ENCODE measurements at regions not wholly inside any gene's neighbourhood (a gene's known extent, or its start where the extent isn't known, plus 50 kb on each side); places are given as distances from the start of the nearest gene placed in this dataset.

DNA sequence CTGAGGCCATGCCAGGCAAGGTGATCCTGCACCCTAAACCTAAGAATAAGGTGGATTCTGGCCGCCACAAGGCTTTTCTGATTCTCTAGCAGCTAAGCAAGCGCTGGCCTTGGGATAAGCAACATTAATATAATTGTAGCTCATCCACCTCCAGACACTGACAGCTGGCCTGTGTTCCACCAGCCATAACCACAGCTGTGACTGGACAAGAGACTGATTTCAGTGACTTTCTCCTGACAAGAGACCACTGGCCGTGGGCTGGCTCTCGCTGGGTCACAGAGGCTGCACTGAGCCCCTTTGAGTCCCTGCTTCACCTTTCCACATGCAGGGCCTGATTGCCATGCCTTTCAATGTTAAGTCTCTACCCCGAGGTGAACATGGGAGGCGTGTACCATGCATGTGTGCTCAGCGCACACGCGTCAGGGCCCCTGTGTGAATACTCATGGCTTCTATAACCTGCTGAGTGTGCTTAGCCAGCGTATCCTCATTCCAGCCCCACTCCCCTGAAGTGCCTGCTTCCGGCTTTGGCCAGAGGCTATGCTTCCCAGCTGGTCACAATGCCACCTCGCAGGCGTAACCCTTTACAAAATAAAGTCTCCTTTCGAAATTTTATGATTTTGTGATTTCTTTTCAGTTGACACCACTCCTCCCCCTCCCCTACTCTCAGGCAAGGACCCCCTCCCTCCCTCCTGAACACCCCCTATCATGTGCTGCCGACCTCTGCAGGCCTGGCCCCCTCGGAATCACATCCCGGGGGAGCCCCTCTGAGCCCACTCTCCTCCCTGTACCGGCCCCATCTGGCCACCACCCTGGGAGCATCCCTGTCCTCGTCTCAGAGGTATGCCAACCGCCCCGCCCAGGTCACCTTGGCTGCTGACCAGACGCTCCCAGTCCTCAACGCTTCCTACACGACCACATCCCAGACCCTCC is 128.1 kb downstream of the CTTN start:
- Histone ChIP-seq H3K4me1 (ENCODE audit: control insufficient read depth, insufficient read depth, low read length) (no peaks in the 10 kb centered on the region), H3K27ac (ENCODE audit: low read depth, low read length) (no peak overlapping the region), H3K36me3 (ENCODE audit: control insufficient read depth, insufficient read depth, low read length) (no peaks in the 10 kb centered on the region), H3K27me3 (ENCODE audit: control insufficient read depth, insufficient read depth, low read length) (no peaks in the 10 kb centered on the region), H3K4me3 (ENCODE audit: low read length) (no peak overlapping the region), H3K9ac (ENCODE audit: low read length) (no peak overlapping the region)

DNA sequence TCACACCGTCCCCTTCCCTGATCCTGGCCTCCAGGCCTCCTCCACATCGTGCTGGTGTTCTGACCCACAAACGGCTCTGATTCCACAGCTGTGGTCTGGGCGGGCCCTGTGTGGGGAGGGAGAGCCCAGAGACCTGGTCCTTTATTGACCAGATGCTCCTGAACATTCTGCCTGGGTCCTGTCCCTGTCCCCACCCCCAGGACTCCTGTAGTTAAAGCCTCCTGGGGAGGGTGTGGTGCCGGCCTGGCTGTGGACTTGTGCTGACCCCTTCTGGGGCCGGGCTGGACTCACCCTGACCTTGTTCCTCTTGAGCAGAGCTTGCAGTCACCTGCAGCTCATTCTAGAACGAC is 128.7 kb downstream of the CTTN start:
- Histone ChIP-seq H3K4me3 (ENCODE audit: low read length) (no peak overlapping the region), H3K27ac (ENCODE audit: low read depth, low read length) (no peak overlapping the region), H3K27me3 (ENCODE audit: control insufficient read depth, insufficient read depth, low read length) (no peaks in the 10 kb centered on the region), H3K36me3 (ENCODE audit: control insufficient read depth, insufficient read depth, low read length) (no peaks in the 10 kb centered on the region), H3K9ac (ENCODE audit: low read length) (no peak overlapping the region), H3K4me1 (ENCODE audit: control insufficient read depth, insufficient read depth, low read length) (no peaks in the 10 kb centered on the region)

DNA sequence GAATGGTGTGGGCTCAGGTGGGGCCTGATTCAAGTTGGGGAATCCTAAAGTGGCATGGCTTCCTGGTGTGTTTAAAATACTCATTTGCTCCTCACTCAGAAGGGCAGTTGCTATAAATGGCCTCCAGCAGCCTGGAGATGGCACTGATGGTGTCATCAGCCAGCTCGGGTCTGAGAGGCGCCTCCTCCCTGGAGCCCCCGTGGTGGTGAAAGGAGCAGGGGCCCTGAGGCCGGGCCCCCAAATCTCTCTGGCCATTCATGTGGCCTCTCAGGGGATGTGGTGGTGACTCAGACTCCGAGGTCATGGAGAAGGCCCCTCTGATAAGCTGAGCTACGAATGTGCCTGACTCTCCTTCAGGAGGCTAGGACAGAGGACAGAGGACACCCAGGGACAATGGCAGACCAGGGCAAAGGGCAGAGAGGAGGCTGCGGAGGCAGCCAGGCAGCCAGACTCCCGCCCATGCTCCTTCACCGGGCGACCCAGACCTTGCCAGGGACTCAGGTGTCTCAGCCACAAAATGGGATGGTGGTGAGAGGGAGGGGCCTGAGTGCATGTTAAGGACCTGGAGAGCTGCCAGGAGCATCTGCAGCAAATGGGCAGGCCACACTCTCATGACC is 129.2 kb downstream of the CTTN start:
- H3K4me1 ChIP-seq (ENCODE audit: control insufficient read depth, insufficient read depth, low read length) = no peaks in the 10 kb centered on the region
- no peak overlapping the region for H3K4me3 ChIP-seq (ENCODE audit: low read length)
- no peaks in the 10 kb centered on the region for H3K36me3 ChIP-seq (ENCODE audit: control insufficient read depth, insufficient read depth, low read length)
- no peak overlapping the region for H3K27ac ChIP-seq (ENCODE audit: low read depth, low read length)
- no peak overlapping the region for H3K9ac ChIP-seq (ENCODE audit: low read length)
- H3K27me3 ChIP-seq (ENCODE audit: control insufficient read depth, insufficient read depth, low read length) = no peaks in the 10 kb centered on the region

DNA sequence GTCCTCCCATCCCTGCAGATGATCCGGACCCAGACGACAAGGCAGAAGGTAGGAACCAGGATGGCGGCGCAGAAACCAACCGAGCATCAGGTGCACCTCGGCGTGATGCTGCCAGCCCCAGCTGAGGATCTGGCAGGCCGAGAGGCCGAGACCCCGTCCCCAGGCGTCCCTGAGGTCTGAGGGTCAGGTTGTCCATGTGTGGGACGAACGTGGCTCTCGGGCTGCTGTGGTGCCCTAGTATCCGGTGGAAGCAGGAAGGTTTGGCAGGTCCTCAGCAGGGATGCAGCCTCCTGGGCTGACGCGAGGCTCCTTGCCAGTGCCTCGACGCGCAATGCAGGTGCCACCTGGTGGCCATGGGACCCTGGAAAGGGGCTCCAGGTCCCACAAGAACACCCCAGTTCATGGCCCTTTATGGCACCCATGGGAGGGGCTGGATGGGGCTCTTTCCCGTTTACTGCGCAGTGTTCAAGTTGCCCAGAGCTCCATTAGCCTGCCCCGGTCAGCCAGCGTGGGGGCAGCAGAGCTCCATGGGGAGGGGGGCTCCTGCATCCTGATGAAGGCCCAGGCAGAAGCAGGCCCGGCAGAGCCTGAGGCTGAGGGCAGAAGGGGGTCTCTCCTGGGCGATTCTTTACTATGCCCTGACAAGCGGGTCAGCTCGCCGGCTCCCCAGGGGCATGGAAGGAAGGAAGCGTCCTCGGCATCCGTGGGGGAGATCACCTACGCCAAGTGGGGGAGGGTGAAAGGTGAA is 129.9 kb downstream of the CTTN start:
- no peak overlapping the region for H3K27ac ChIP-seq (ENCODE audit: low read depth, low read length)
- no peak overlapping the region for H3K4me3 ChIP-seq (ENCODE audit: low read length)
- H3K4me1 ChIP-seq (ENCODE audit: control insufficient read depth, insufficient read depth, low read length) = no peaks in the 10 kb centered on the region
- no peaks in the 10 kb centered on the region for H3K27me3 ChIP-seq (ENCODE audit: control insufficient read depth, insufficient read depth, low read length)
- H3K36me3 ChIP-seq (ENCODE audit: control insufficient read depth, insufficient read depth, low read length) = no peaks in the 10 kb centered on the region
- H3K9ac ChIP-seq (ENCODE audit: low read length) = no peak overlapping the region

DNA sequence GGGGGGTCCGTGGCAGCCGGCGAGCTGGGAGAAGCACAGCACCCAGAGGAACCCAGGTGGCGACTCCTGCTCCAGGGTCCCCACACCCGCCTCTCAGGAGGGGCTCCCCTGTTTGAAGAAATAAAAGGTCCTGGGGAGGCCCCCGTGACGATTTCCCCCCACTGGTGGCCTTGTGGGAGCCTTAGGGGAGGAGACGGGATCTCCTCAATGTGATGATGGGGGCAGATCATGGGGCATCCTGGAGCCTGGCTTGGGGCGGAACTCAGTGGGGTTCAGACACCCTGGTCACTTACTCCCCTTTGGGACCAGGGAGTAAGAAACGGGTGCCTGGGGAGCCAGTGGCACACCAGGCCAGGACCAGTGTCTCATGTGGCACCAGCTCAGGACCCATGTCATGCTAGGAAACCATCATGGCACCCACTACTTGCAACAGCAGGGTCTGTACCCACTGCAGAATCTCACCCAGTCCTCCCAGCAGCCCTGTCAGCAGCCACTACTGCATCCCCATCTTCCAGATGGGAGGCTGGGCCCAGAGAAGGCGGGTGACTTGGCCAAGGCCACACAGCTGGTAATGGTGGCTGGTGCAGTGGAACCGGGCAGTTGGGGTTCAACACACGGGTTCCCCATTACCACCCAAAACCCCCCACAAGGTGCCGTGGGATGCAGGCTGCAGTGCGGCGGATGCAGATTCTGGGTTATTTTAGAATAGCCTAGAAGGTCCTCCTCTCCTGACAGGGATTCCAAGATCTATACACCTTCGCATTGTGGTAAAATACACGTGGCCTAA is 130.7 kb downstream of the CTTN start:
- Histone ChIP-seq H3K27ac (ENCODE audit: low read depth, low read length) (no peak overlapping the region), H3K9ac (ENCODE audit: low read length) (no peak overlapping the region), H3K27me3 (ENCODE audit: control insufficient read depth, insufficient read depth, low read length) (no peaks in the 10 kb centered on the region), H3K4me3 (ENCODE audit: low read length) (no peak overlapping the region), H3K36me3 (ENCODE audit: control insufficient read depth, insufficient read depth, low read length) (no peaks in the 10 kb centered on the region), H3K4me1 (ENCODE audit: control insufficient read depth, insufficient read depth, low read length) (no peaks in the 10 kb centered on the region)

DNA sequence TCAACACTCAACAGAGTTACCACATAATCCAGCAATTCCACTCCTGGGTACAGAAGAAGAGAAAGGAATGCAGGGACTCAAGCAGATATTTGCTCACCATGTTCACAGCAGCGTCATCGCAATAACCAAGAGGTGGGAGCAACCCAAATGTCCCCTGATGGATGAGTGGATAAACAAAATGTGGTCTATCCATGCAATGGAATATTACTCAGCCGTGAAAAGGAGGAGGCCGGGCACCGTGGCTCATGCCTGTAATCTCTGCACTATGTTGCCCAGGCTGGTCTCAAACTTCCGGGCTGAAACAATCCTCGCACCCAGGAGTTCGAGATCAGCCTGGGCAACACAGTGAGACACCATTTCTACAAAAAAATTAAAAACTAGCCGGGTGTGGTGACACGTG is 131.7 kb downstream of the CTTN start:
- no peak overlapping the region for H3K9ac ChIP-seq (ENCODE audit: low read length)
- H3K36me3 ChIP-seq (ENCODE audit: control insufficient read depth, insufficient read depth, low read length) = no peaks in the 10 kb centered on the region
- no peak overlapping the region for H3K4me3 ChIP-seq (ENCODE audit: low read length)
- H3K27me3 ChIP-seq (ENCODE audit: control insufficient read depth, insufficient read depth, low read length) = no peaks in the 10 kb centered on the region
- H3K27ac ChIP-seq (ENCODE audit: low read depth, low read length) = no peak overlapping the region
- no peaks in the 10 kb centered on the region for H3K4me1 ChIP-seq (ENCODE audit: control insufficient read depth, insufficient read depth, low read length)

DNA sequence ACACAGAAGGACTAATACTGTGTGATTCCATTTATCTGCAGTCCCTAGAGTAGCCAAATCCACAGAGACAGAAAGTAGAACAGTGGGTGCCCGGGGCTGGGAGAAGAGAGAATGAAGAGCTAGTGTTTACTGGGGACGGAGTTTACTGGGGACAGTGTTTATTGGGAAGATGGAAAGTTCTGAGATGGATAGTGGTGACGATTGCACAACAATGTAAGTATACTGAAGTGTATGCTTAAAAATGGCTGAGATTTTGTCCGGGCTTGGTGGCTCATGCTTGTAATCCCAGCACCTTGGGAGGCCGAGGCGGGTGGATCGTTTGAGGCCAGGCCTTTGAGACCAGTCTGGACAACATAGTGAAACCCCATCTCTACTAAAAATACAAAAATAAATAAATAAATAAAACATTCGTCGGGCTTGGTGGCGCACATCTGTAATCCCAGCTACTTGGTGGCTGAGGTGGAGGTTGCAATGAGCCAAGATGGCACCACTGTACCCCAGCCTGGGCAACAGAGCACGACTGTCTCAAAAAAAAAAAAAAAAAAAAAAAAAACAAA is 132.4 kb downstream of the CTTN start:
- Histone ChIP-seq H3K9ac (ENCODE audit: low read length) (no peak overlapping the region), H3K4me3 (ENCODE audit: low read length) (no peak overlapping the region), H3K36me3 (ENCODE audit: control insufficient read depth, insufficient read depth, low read length) (no peaks in the 10 kb centered on the region), H3K4me1 (ENCODE audit: control insufficient read depth, insufficient read depth, low read length) (no peaks in the 10 kb centered on the region), H3K27me3 (ENCODE audit: control insufficient read depth, insufficient read depth, low read length) (no peaks in the 10 kb centered on the region), H3K27ac (ENCODE audit: low read depth, low read length) (no peak overlapping the region)

DNA sequence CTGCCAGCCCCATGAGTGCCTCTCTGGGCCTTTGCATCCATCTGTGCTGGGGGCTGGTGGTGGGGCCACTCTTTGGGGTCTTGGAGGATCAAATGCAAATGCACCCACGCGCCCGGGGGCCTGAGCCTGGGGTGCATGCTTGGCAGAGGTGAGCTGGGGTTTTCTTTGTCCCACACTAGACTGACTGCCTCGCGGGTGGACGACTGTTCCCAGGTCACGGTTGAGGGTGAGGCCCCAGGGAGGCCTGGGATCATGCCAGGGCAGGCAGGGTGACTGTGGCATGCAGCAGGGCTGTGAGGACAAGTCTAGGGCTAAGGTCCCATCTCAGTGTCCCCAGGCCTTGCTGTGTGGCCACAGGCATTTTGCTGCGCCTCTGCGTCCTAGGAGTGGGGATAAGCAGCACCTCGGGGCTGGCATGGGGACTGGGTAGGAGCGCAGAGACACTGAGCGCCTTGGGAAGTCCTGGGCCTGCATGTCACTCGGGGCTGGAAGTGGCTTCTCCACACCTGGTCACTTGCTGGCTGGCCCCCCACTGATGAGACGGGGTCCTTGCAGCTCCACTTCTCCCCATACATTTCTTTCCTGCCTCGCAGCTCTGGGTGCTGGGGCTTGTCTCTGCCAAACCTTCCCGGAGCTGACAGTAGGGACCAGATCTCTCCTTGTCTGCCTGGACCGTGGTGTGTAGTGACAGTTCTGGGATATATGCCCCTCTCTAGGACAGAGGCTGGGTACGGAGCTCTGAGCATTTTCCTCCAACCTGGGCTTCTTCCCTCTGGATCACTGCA is 133.1 kb downstream of the CTTN start:
- no peaks in the 10 kb centered on the region for H3K27me3 ChIP-seq (ENCODE audit: control insufficient read depth, insufficient read depth, low read length)
- H3K4me1 ChIP-seq (ENCODE audit: control insufficient read depth, insufficient read depth, low read length) = no peaks in the 10 kb centered on the region
- no peak overlapping the region for H3K27ac ChIP-seq (ENCODE audit: low read depth, low read length)

DNA sequence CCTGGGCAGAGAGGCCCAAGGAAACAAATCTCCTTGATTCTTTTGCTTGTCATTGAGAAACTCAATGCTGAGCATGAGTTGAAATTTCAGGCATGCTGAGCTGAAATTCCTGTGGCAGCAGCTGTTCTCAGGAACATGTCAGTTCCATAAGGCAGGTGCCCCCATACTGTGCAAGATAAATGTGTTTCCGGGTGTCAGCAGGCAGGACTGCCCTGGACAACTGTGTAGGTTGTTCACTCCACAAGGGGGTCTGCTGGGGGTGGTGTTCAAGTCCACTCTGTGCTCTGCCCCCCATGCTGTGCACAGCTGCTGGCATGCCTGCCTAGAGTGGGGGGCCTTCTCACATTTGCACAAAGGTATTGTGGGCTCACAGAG is 133.7 kb downstream of the CTTN start:
- H3K27me3 ChIP-seq (ENCODE audit: control insufficient read depth, insufficient read depth, low read length) = no peaks in the 10 kb centered on the region
- H3K4me1 ChIP-seq (ENCODE audit: control insufficient read depth, insufficient read depth, low read length) = no peaks in the 10 kb centered on the region
- no peak overlapping the region for H3K4me3 ChIP-seq (ENCODE audit: low read length)
- no peaks in the 10 kb centered on the region for H3K36me3 ChIP-seq (ENCODE audit: control insufficient read depth, insufficient read depth, low read length)
- no peak overlapping the region for H3K27ac ChIP-seq (ENCODE audit: low read depth, low read length)
- H3K9ac ChIP-seq (ENCODE audit: low read length) = no peak overlapping the region

More for the DNA sequence above, 133.1 kb downstream of the CTTN start:
- H3K36me3 ChIP-seq (ENCODE audit: control insufficient read depth, insufficient read depth, low read length) = no peaks in the 10 kb centered on the region
- no peak overlapping the region for H3K9ac ChIP-seq (ENCODE audit: low read length)
- no peak overlapping the region for H3K4me3 ChIP-seq (ENCODE audit: low read length)

DNA sequence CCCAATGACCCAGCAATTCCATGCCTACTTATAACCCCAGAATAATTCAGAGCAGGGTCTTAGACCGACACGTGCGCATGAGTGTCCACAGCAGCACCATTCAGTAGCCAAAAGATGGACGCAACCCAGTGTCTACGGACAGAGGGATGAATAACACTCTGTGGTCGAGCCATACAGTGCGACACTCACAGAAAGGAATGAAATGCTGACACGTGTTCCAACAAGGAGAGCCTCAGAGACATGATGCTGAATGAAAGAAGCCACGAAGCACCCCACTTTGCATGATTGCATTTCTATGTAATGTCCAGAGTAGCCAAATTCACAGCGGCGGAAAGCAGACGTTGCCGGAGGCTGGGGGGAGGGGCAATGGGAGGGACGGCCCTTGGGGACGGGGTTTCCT is 134.4 kb downstream of the CTTN start:
- no peaks in the 10 kb centered on the region for H3K4me1 ChIP-seq (ENCODE audit: control insufficient read depth, insufficient read depth, low read length)
- no peak overlapping the region for H3K27ac ChIP-seq (ENCODE audit: low read depth, low read length)
- no peak overlapping the region for H3K9ac ChIP-seq (ENCODE audit: low read length)
- no peaks in the 10 kb centered on the region for H3K36me3 ChIP-seq (ENCODE audit: control insufficient read depth, insufficient read depth, low read length)
- H3K4me3 ChIP-seq (ENCODE audit: low read length) = no peak overlapping the region
- no peaks in the 10 kb centered on the region for H3K27me3 ChIP-seq (ENCODE audit: control insufficient read depth, insufficient read depth, low read length)

DNA sequence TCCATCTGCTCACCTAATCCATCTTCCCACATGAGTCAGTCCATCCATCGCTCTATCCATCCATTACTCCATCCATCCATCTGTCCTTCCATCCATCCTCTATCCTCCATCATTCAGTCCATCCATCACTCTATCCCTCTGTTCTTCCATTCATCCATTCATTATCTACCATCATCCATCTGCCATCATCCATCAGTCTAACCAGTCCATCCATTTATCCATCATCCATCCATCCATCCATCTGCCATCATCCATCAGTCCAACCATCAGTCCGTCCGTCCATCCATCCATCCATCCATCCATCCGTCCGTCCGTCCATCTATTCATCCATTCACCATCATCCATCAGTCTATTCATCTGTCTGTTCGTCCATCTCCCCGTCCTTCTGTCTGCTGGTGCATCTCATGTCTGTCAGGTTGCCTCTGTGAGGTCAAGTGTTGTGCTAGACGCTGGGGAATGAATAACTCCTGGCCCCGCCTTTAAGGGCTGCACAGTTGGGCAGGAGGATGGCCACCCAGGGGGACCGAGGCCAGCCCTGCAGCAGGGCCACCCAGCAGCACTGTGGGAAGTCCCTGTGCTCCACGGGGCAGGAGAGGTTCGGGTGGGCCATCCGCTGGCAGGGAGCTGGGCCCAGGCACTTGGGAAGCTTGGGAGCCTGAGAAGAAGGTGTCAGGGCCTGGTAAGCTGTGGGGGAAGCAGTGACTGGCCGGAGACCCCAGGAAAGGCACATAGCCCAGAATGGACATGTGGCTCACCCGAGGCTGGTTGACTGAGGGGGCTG is 137.1 kb downstream of the CTTN start:
- no peak overlapping the region for H3K9ac ChIP-seq (ENCODE audit: low read length)
- no peak overlapping the region for H3K4me3 ChIP-seq (ENCODE audit: low read length)
- no peaks in the 10 kb centered on the region for H3K36me3 ChIP-seq (ENCODE audit: control insufficient read depth, insufficient read depth, low read length)
- H3K27me3 ChIP-seq (ENCODE audit: control insufficient read depth, insufficient read depth, low read length) = no peaks in the 10 kb centered on the region
- no peak overlapping the region for H3K27ac ChIP-seq (ENCODE audit: low read depth, low read length)
- H3K4me1 ChIP-seq (ENCODE audit: control insufficient read depth, insufficient read depth, low read length) = no peaks in the 10 kb centered on the region

Measured in rectal smooth muscle tissue (tissue), 1 donor.